ENCODE measurements at regions not wholly inside any gene's neighbourhood (a gene's known extent, or its start where the extent isn't known, plus 50 kb on each side); places are given as distances from the start of the nearest gene placed in this dataset.

GRCh38 chr7:84729284-84729683, 457.6 kb downstream of the SEMA3D start:
- H3K36me3 ChIP-seq (ENCODE audit: low read depth), result no peaks in the 10 kb centered on the region
- peak; percentile 62 for DNase-seq
- H3K27ac ChIP-seq, result peak overlapping the region; percentile 33
- TF ChIP-seq EZH2 (IDR thresholded peaks at IDR 0.05; ENCODE audit: insufficient read depth, poor library complexity, severe bottlenecking), result no peak
- no peak for TF ChIP-seq EZH2phosphoT487 (IDR thresholded peaks at IDR 0.05; ENCODE audit: insufficient read depth, low read depth)
- no peak overlapping the region for H3K9ac ChIP-seq
- H3K4me1 ChIP-seq (ENCODE audit: insufficient read depth), result peaks cover 15% of the 10 kb centered on the region
- H3K9me2 ChIP-seq (ENCODE audit: insufficient read depth), result no peaks in the 10 kb centered on the region
- H3K79me2 ChIP-seq (ENCODE audit: insufficient read depth), result no peaks in the 10 kb centered on the region
- peaks cover 22% of the 10 kb centered on the region for H3F3A ChIP-seq (ENCODE audit: insufficient read depth)
- H3K4me3 ChIP-seq, result no peak overlapping the region
- H2AFZ ChIP-seq, result no peak overlapping the region
- peak overlapping the region; percentile 31 for H3K4me2 ChIP-seq (ENCODE audit: unreplicated experiment)
- no peaks in the 10 kb centered on the region for H4K20me1 ChIP-seq (ENCODE audit: insufficient read depth)
- H3K9me3 ChIP-seq (ENCODE audit: low read depth), result peaks cover 3% of the 10 kb centered on the region
- in situ Hi-C loops (cut with MboI), result no loop called here
- H3K27me3 ChIP-seq (replicated peaks; ENCODE audit: insufficient read depth), result no peaks in the 10 kb centered on the region
- 0 to 4% methylated on average over 1 of the region's 1 CpG for WGBS, 2 experiments (ENCODE audit: low coverage in 1 of 2, low lambda C conversion rate in 2 of 2, missing lambda C conversion rate in 2 of 2)

GRCh38 chr7:84722734-84723133, 464.1 kb downstream of the SEMA3D start:
- DNase-seq, result no peak
- no peaks in the 10 kb centered on the region for H3K9me2 ChIP-seq (ENCODE audit: insufficient read depth)
- no peaks in the 10 kb centered on the region for H4K20me1 ChIP-seq (ENCODE audit: insufficient read depth)
- peak overlapping the region; percentile 5; the same call in 1 of the 2 replicates for H3K9ac ChIP-seq
- H3K36me3 ChIP-seq (ENCODE audit: low read depth), result no peaks in the 10 kb centered on the region
- no peak overlapping the region for H3K4me2 ChIP-seq (ENCODE audit: unreplicated experiment)
- H3K27me3 ChIP-seq (replicated peaks; ENCODE audit: insufficient read depth), result no peaks in the 10 kb centered on the region
- peak overlapping the region; percentile 56; the same call in 1 of the 2 replicates for H2AFZ ChIP-seq
- peaks cover 27% of the 10 kb centered on the region for H3K4me1 ChIP-seq (ENCODE audit: insufficient read depth)
- TF ChIP-seq EZH2phosphoT487 (IDR thresholded peaks at IDR 0.05; ENCODE audit: insufficient read depth, low read depth), result no peak
- TF ChIP-seq EZH2 (IDR thresholded peaks at IDR 0.05; ENCODE audit: insufficient read depth, poor library complexity, severe bottlenecking), result no peak
- no peaks in the 10 kb centered on the region for H3K79me2 ChIP-seq (ENCODE audit: insufficient read depth)
- in situ Hi-C loops (cut with MboI), result no loop called here
- no peak overlapping the region for H3K4me3 ChIP-seq
- H3K27ac ChIP-seq, result peak overlapping the region; percentile 65
- H3F3A ChIP-seq (ENCODE audit: insufficient read depth), result no peaks in the 10 kb centered on the region
- WGBS, 2 experiments (ENCODE audit: low coverage in 1 of 2, low lambda C conversion rate in 2 of 2, missing lambda C conversion rate in 2 of 2), result 81 to 90% methylated on average over 3 of the region's 3 CpGs
- H3K9me3 ChIP-seq (ENCODE audit: low read depth), result peaks cover 3% of the 10 kb centered on the region

- no peaks in the 10 kb centered on the region for H3K27me3 ChIP-seq (replicated peaks; ENCODE audit: insufficient read depth)
- H3F3A ChIP-seq (ENCODE audit: insufficient read depth), result no peaks in the 10 kb centered on the region
- peaks cover 3% of the 10 kb centered on the region for H3K9me3 ChIP-seq (ENCODE audit: low read depth)
- H3K4me2 ChIP-seq (ENCODE audit: unreplicated experiment), result peak overlapping the region; percentile 22
- in situ Hi-C loops (cut with MboI), result no loop called here
- no peaks in the 10 kb centered on the region for H4K20me1 ChIP-seq (ENCODE audit: insufficient read depth)
- no peak overlapping the region for H3K4me3 ChIP-seq
- WGBS, 2 experiments (ENCODE audit: low coverage in 1 of 2, low lambda C conversion rate in 2 of 2, missing lambda C conversion rate in 2 of 2), result 11 to 15% methylated on average over 3 of the region's 3 CpGs
- H3K4me1 ChIP-seq (ENCODE audit: insufficient read depth), result peaks cover 27% of the 10 kb centered on the region
- H3K36me3 ChIP-seq (ENCODE audit: low read depth), result no peaks in the 10 kb centered on the region
- H2AFZ ChIP-seq, result peak overlapping the region; percentile 56
- TF ChIP-seq EZH2phosphoT487 (IDR thresholded peaks at IDR 0.05; ENCODE audit: insufficient read depth, low read depth), result no peak
- TF ChIP-seq EZH2 (IDR thresholded peaks at IDR 0.05; ENCODE audit: insufficient read depth, poor library complexity, severe bottlenecking), result no peak
- H3K9me2 ChIP-seq (ENCODE audit: insufficient read depth), result no peaks in the 10 kb centered on the region
- H3K9ac ChIP-seq, result peak overlapping the region; percentile 5; the same call in 1 of the 2 replicates
- peak overlapping the region; percentile 65 for H3K27ac ChIP-seq
- no peaks in the 10 kb centered on the region for H3K79me2 ChIP-seq (ENCODE audit: insufficient read depth)
- peak; percentile 67 for DNase-seq
Observed at GRCh38 chr7:84722086-84722485, 464.8 kb downstream of the SEMA3D start.

GRCh38 chr7:84720456-84721097, 466.3 kb downstream of the SEMA3D start:
- no peak overlapping the region for H3K4me2 ChIP-seq (ENCODE audit: unreplicated experiment)
- no peaks in the 10 kb centered on the region for H3K9me2 ChIP-seq (ENCODE audit: insufficient read depth)
- peaks cover 3% of the 10 kb centered on the region for H3K9me3 ChIP-seq (ENCODE audit: low read depth)
- H4K20me1 ChIP-seq (ENCODE audit: insufficient read depth), result no peaks in the 10 kb centered on the region
- H3K27me3 ChIP-seq (replicated peaks; ENCODE audit: insufficient read depth), result no peaks in the 10 kb centered on the region
- in situ Hi-C loops (cut with MboI), result no loop called here
- H3K4me3 ChIP-seq, result no peak overlapping the region
- no peaks in the 10 kb centered on the region for H3K79me2 ChIP-seq (ENCODE audit: insufficient read depth)
- peaks cover 27% of the 10 kb centered on the region for H3K4me1 ChIP-seq (ENCODE audit: insufficient read depth)
- no peak for DNase-seq
- TF ChIP-seq EZH2phosphoT487 (IDR thresholded peaks at IDR 0.05; ENCODE audit: insufficient read depth, low read depth) (no peak), EZH2 (IDR thresholded peaks at IDR 0.05; ENCODE audit: insufficient read depth, poor library complexity, severe bottlenecking) (no peak)
- no peak overlapping the region for H3K27ac ChIP-seq
- H2AFZ ChIP-seq, result no peak overlapping the region
- no peaks in the 10 kb centered on the region for H3F3A ChIP-seq (ENCODE audit: insufficient read depth)
- no peak overlapping the region for H3K9ac ChIP-seq
- H3K36me3 ChIP-seq (ENCODE audit: low read depth), result no peaks in the 10 kb centered on the region

All from GM23248 (cell line).